Effector CD4-positive, alpha-beta T cell (primary cell): ENCODE measurements at regions not wholly inside any gene's neighbourhood (a gene's known extent, or its start where the extent isn't known, plus 50 kb on each side); places are given as distances from the start of the nearest gene placed in this dataset.

Source experiments
- DNase-seq: peaks from one replicate; pipeline ENCODE4 v3.0.0-alpha.2; 2020

- no peak for DNase-seq
Measured at GRCh38 chr12:127297327-127297726, 969.6 kb upstream of the TMEM132C start.

- no peak for DNase-seq
Measured at GRCh38 chr12:127300075-127300474, 966.9 kb upstream of the TMEM132C start.

GRCh38 chr12:127300753-127301152, 966.2 kb upstream of the TMEM132C start:
- no peak for DNase-seq

- no peak for DNase-seq
Measured at GRCh38 chr12:127301876-127302275, 965.1 kb upstream of the TMEM132C start.

GRCh38 chr12:127304751-127305725, 961.9 kb upstream of the TMEM132C start:
- DNase-seq = no peak

- no peak for DNase-seq
Measured at GRCh38 chr12:127306604-127307215, 960.3 kb upstream of the TMEM132C start.

- DNase-seq = no peak
Measured at GRCh38 chr12:127307528-127307927, 959.4 kb upstream of the TMEM132C start.

GRCh38 chr12:127308148-127308547, 958.8 kb upstream of the TMEM132C start:
- no peak for DNase-seq

- no peak for DNase-seq
Measured at GRCh38 chr12:127310548-127310947, 956.4 kb upstream of the TMEM132C start.

- no peak for DNase-seq
Measured at GRCh38 chr12:127311720-127312364, 955.1 kb upstream of the TMEM132C start.

GRCh38 chr12:127324681-127325080, 942.3 kb upstream of the TMEM132C start:
- DNase-seq = no peak

GRCh38 chr12:127327986-127328385, 939.0 kb upstream of the TMEM132C start:
- no peak for DNase-seq

- no peak for DNase-seq
Measured at GRCh38 chr12:127328867-127329266, 938.1 kb upstream of the TMEM132C start.

- no peak for DNase-seq
Measured at GRCh38 chr12:127334365-127334764, 932.6 kb upstream of the TMEM132C start.

- DNase-seq = no peak
Measured at GRCh38 chr12:127334912-127335644, 931.9 kb upstream of the TMEM132C start.

GRCh38 chr12:127336416-127336815, 930.6 kb upstream of the TMEM132C start:
- no peak for DNase-seq

- DNase-seq = no peak
Measured at GRCh38 chr12:127339065-127339464, 927.9 kb upstream of the TMEM132C start.

- DNase-seq = no peak
Measured at GRCh38 chr12:127340381-127340780, 926.6 kb upstream of the TMEM132C start.

- DNase-seq = no peak
Measured at GRCh38 chr12:127342861-127343260, 924.1 kb upstream of the TMEM132C start.

- no peak for DNase-seq
Measured at GRCh38 chr12:127343940-127344339, 923.0 kb upstream of the TMEM132C start.

- DNase-seq = no peak
Measured at GRCh38 chr12:127351481-127352010, 915.4 kb upstream of the TMEM132C start.

- DNase-seq = no peak
Measured at GRCh38 chr12:127355061-127355841, 911.7 kb upstream of the TMEM132C start.
